ENCODE measurements at regions not wholly inside any gene's neighbourhood (a gene's known extent, or its start where the extent isn't known, plus 50 kb on each side); places are given as distances from the start of the nearest gene placed in this dataset.

DNA sequence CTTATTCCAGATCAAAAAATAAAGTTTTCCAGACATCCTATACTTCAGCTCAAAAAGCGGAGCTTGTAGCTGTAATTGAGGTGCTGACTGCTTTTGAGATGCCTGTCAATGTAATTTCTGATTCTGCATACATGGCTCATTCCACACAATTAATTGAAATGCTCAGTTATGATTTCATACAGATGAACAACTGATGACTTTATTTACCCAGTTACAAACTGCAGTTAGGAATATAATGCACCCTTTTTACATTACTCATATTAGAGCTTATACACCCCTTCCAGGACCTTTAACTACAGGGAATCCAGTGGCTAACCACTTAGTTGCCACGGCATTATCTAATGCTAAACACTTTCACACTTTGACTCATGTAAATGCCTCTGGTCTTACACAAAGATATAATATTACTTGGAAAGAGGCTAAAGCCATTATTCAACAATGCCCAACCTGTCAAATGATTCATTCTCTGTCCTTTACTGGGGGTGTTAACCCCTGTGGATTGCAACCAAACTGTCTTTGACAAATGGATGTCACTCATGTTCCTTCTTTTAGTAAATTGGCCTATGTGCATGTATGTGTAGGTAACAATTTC is 147.3 kb downstream of the ZNF33B start:
- Histone ChIP-seq H3K4me3 (ENCODE audit: low read depth in 1 of 2, low read length in 2 of 2) (no peak overlapping the region), H3K4me2 (ENCODE audit: insufficient read depth, low read length) (no peak overlapping the region), H3K4me1 (ENCODE audit: insufficient read depth, low read length) (no peaks in the 10 kb centered on the region), H3K9me3 (ENCODE audit: insufficient read depth, low read length, severe bottlenecking) (no peaks in the 10 kb centered on the region), H4K20me1 (ENCODE audit: insufficient read depth, low read length) (no peaks in the 10 kb centered on the region), H3K27me3 (ENCODE audit: insufficient read depth, low read length, poor library complexity) (no peaks in the 10 kb centered on the region), H3K36me3 (ENCODE audit: insufficient read depth, low read length) (no peaks in the 10 kb centered on the region), H3K27ac (ENCODE audit: low read length) (no peak overlapping the region), H3K9ac (ENCODE audit: low read depth, low read length) (no peak overlapping the region), H2AFZ (ENCODE audit: low read depth, low read length) (no peak overlapping the region), H3K79me2 (ENCODE audit: insufficient read depth, low read length) (no peaks in the 10 kb centered on the region)
- no peak for TF ChIP-seq EZH2 (IDR thresholded peaks at IDR 0.05; ENCODE audit: borderline replicate concordance, low read depth, low read length, severe bottlenecking)
- TF ChIP-seq, protein P1, sequence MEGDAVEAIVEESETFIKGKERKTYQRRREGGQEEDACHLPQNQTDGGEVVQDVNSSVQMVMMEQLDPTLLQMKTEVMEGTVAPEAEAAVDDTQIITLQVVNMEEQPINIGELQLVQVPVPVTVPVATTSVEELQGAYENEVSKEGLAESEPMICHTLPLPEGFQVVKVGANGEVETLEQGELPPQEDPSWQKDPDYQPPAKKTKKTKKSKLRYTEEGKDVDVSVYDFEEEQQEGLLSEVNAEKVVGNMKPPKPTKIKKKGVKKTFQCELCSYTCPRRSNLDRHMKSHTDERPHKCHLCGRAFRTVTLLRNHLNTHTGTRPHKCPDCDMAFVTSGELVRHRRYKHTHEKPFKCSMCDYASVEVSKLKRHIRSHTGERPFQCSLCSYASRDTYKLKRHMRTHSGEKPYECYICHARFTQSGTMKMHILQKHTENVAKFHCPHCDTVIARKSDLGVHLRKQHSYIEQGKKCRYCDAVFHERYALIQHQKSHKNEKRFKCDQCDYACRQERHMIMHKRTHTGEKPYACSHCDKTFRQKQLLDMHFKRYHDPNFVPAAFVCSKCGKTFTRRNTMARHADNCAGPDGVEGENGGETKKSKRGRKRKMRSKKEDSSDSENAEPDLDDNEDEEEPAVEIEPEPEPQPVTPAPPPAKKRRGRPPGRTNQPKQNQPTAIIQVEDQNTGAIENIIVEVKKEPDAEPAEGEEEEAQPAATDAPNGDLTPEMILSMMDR (IDR thresholded peaks at IDR 0.05; ENCODE audit: borderline replicate concordance, extremely low read depth, low read length, poor library complexity, severe bottlenecking) = no peak
- DNase-seq (no peak), ATAC-seq (ENCODE audit: insufficient read depth, low read depth) (no peak)

DNA sequence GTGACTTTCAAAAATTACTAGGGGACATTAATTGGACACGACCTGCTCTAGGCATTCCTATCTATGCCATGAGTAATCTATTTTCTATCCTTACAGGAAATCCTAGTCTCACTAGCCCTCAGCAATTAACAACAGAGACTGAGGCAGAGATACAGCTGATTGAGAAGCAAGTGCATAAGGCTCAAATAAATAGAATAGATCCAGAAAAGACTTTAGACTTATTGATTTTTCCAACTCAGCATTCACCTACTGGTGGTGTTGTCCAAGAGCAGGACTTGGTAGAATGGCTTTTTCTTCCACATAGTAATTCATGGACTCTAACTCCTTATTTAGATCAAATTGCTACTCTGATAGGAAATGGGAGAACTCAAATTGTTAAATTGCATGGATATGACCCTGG is 148.0 kb downstream of the ZNF33B start:
- no peaks in the 10 kb centered on the region for H3K79me2 ChIP-seq (ENCODE audit: insufficient read depth, low read length)
- no peak for TF ChIP-seq EZH2 (IDR thresholded peaks at IDR 0.05; ENCODE audit: borderline replicate concordance, low read depth, low read length, severe bottlenecking)
- TF ChIP-seq, protein P1 (IDR thresholded peaks at IDR 0.05; ENCODE audit: borderline replicate concordance, extremely low read depth, low read length, poor library complexity, severe bottlenecking) = no peak
- no peaks in the 10 kb centered on the region for H3K27me3 ChIP-seq (ENCODE audit: insufficient read depth, low read length, poor library complexity)
- H3K4me3 ChIP-seq (ENCODE audit: low read depth in 1 of 2, low read length in 2 of 2) = no peak overlapping the region
- H3K27ac ChIP-seq (ENCODE audit: low read length) = no peak overlapping the region
- no peaks in the 10 kb centered on the region for H4K20me1 ChIP-seq (ENCODE audit: insufficient read depth, low read length)
- H3K9me3 ChIP-seq (ENCODE audit: insufficient read depth, low read length, severe bottlenecking) = no peaks in the 10 kb centered on the region
- DNase-seq (no peak), ATAC-seq (ENCODE audit: insufficient read depth, low read depth) (no peak)
- no peak overlapping the region for H3K9ac ChIP-seq (ENCODE audit: low read depth, low read length)
- no peak overlapping the region for H2AFZ ChIP-seq (ENCODE audit: low read depth, low read length)
- H3K4me2 ChIP-seq (ENCODE audit: insufficient read depth, low read length) = no peak overlapping the region
- H3K36me3 ChIP-seq (ENCODE audit: insufficient read depth, low read length) = no peaks in the 10 kb centered on the region
- H3K4me1 ChIP-seq (ENCODE audit: insufficient read depth, low read length) = no peaks in the 10 kb centered on the region

DNA sequence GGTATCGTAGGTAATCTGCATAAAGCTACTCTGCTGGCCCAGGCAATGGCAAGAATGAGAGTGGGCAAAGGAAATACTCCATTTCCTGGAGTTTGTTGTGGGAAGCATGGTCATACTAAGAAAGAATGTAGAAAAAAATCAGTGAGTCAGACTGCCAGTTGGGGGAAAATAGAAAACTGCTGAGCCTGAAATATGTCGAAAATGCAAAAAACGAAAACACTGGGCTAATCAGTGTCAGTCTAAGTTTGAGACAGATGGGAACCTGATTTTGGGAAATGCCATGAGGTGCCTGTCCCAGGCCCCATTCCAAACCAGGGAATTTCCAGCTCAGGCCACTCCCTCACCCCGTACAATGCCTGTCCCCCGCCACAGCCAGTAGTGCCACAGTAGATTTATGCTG is 150.0 kb downstream of the ZNF33B start:
- no peak for TF ChIP-seq EZH2 (IDR thresholded peaks at IDR 0.05; ENCODE audit: borderline replicate concordance, low read depth, low read length, severe bottlenecking)
- TF ChIP-seq, protein P1 (IDR thresholded peaks at IDR 0.05; ENCODE audit: borderline replicate concordance, extremely low read depth, low read length, poor library complexity, severe bottlenecking) = no peak
- H3K79me2 ChIP-seq (ENCODE audit: insufficient read depth, low read length) = no peaks in the 10 kb centered on the region
- ATAC-seq (ENCODE audit: insufficient read depth, low read depth) = no peak
- no peaks in the 10 kb centered on the region for H3K36me3 ChIP-seq (ENCODE audit: insufficient read depth, low read length)
- no peaks in the 10 kb centered on the region for H3K9me3 ChIP-seq (ENCODE audit: insufficient read depth, low read length, severe bottlenecking)
- no peak overlapping the region for H3K4me3 ChIP-seq (ENCODE audit: low read depth in 1 of 2, low read length in 2 of 2)
- no peak overlapping the region for H3K9ac ChIP-seq (ENCODE audit: low read depth, low read length)
- H3K4me1 ChIP-seq (ENCODE audit: insufficient read depth, low read length) = no peaks in the 10 kb centered on the region
- DNase-seq = no peak
- no peaks in the 10 kb centered on the region for H4K20me1 ChIP-seq (ENCODE audit: insufficient read depth, low read length)
- H3K27me3 ChIP-seq (ENCODE audit: insufficient read depth, low read length, poor library complexity) = no peaks in the 10 kb centered on the region
- H2AFZ ChIP-seq (ENCODE audit: low read depth, low read length) = no peak overlapping the region
- H3K4me2 ChIP-seq (ENCODE audit: insufficient read depth, low read length) = no peak overlapping the region
- H3K27ac ChIP-seq (ENCODE audit: low read length) = no peak overlapping the region

DNA sequence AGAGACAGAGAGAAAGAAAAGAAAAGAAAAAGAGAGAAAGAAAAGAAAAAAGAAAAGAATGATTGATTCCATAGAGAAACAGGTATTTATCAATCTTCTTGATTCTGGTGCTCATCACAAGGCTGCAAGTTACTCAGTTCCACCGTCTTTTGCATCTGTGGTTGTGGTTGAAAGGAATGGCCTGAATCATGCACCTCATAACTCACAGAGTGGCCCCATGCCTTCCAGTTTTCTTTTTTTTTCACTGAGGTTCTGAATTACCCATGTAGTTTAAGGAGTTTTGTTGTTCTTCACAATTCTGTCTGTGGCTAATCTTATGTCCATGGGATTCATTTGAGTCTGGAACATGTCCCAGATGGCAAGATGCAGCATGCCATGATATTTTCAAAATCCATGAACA is 156.0 kb downstream of the ZNF33B start:
- H3K9me3 ChIP-seq (ENCODE audit: insufficient read depth, low read length, severe bottlenecking) = no peaks in the 10 kb centered on the region
- TF ChIP-seq, protein P1 (IDR thresholded peaks at IDR 0.05; ENCODE audit: borderline replicate concordance, extremely low read depth, low read length, poor library complexity, severe bottlenecking) = no peak
- TF ChIP-seq EZH2 (IDR thresholded peaks at IDR 0.05; ENCODE audit: borderline replicate concordance, low read depth, low read length, severe bottlenecking) = no peak
- H3K4me2 ChIP-seq (ENCODE audit: insufficient read depth, low read length) = no peak overlapping the region
- no peak overlapping the region for H3K4me3 ChIP-seq (ENCODE audit: low read depth in 1 of 2, low read length in 2 of 2)
- DNase-seq (no peak), ATAC-seq (ENCODE audit: insufficient read depth, low read depth) (no peak)
- H3K4me1 ChIP-seq (ENCODE audit: insufficient read depth, low read length) = no peaks in the 10 kb centered on the region
- H3K79me2 ChIP-seq (ENCODE audit: insufficient read depth, low read length) = no peaks in the 10 kb centered on the region
- no peaks in the 10 kb centered on the region for H3K27me3 ChIP-seq (ENCODE audit: insufficient read depth, low read length, poor library complexity)
- H3K27ac ChIP-seq (ENCODE audit: low read length) = no peak overlapping the region
- H3K9ac ChIP-seq (ENCODE audit: low read depth, low read length) = no peak overlapping the region
- H2AFZ ChIP-seq (ENCODE audit: low read depth, low read length) = no peak overlapping the region
- H4K20me1 ChIP-seq (ENCODE audit: insufficient read depth, low read length) = no peaks in the 10 kb centered on the region
- H3K36me3 ChIP-seq (ENCODE audit: insufficient read depth, low read length) = no peaks in the 10 kb centered on the region

Data from DND-41 (cell line).